Epithelial cell of proximal tubule (primary cell): ENCODE measurements at regions not wholly inside any gene's neighbourhood (a gene's known extent, or its start where the extent isn't known, plus 50 kb on each side); places are given as distances from the start of the nearest gene placed in this dataset.

Experiments
- DNase-seq: peaks from one replicate; pipeline ENCODE4 v3.0.0-alpha.2; 2011; ENCODE audit warnings: low read depth
- H3K4me3 ChIP-seq: 2 replicates; pipeline ENCODE4 v1.5.1; 2011; ENCODE audit warnings: low read depth, mild to moderate bottlenecking, low read length
- CTCF ChIP-seq: conservative IDR thresholded peaks from 2 replicates; pipeline ENCODE4 v1.5.1; 2012; ENCODE audit warnings: low read depth, mild to moderate bottlenecking, low read length

- TF ChIP-seq CTCF, result no peak
- no peak for DNase-seq
- no peak overlapping the region for H3K4me3 ChIP-seq
Observed at GRCh38 chr3:25944329-25944728, 154.4 kb downstream of the OXSM start.

- DNase-seq, result no peak
- no peak for TF ChIP-seq CTCF
- no peak overlapping the region for H3K4me3 ChIP-seq
Observed at GRCh38 chr3:25945366-25945765, 155.5 kb downstream of the OXSM start.

GRCh38 chr3:25945836-25946235, 155.9 kb downstream of the OXSM start:
- H3K4me3 ChIP-seq, result no peak overlapping the region
- no peak for TF ChIP-seq CTCF
- no peak for DNase-seq

- TF ChIP-seq CTCF, result no peak
- H3K4me3 ChIP-seq, result no peak overlapping the region
- no peak for DNase-seq
Observed at GRCh38 chr3:25952133-25952532, 162.2 kb downstream of the OXSM start.

- no peak for DNase-seq
- no peak for TF ChIP-seq CTCF
- H3K4me3 ChIP-seq, result no peak overlapping the region
Observed at GRCh38 chr3:25957026-25957425, 167.1 kb downstream of the OXSM start.

GRCh38 chr3:25960776-25961175, 170.9 kb downstream of the OXSM start:
- no peak for TF ChIP-seq CTCF
- H3K4me3 ChIP-seq, result no peak overlapping the region
- no peak for DNase-seq

- peak; percentile 50 for TF ChIP-seq CTCF
- no peak overlapping the region for H3K4me3 ChIP-seq
- DNase-seq, result no peak
Observed at GRCh38 chr3:25962255-25962654, 172.4 kb downstream of the OXSM start.
